GM12878 (cell line): ENCODE measurements at regions not wholly inside any gene's neighbourhood (a gene's known extent, or its start where the extent isn't known, plus 50 kb on each side); places are given as distances from the start of the nearest gene placed in this dataset.

Experiments used
- ATAC-seq: fragments of 200-7000 bp; cut with Tn5 transposase; 3 replicates; pipeline ENCODE4 v1.9.1; 2020; ENCODE audit warnings: mild to moderate bottlenecking, moderate library complexity
- BruUV-seq: library from RNA; stranded (reverse); fragments of 400-500 nt; replicated peaks from 2 replicates; lab custom pipeline; 2021; lab: Mats Ljungman, UMichigan
- CTCF ChIA-PET: fragments of 300-600 bp; sonication (Branson Sonifier 250); formaldehyde crosslinking; extraction: SDS; loops from one replicate; lab custom pipeline; 2021; ENCODE audit warnings: inconsistent platforms; lab: Yijun Ruan, JAX
- POLR2A ChIA-PET: fragments of 350-600 bp; formaldehyde crosslinking; extraction: SDS; loops from one replicate; lab custom pipeline; 2021; ENCODE audit warnings: inconsistent platforms; lab: Charles Lee
- RAD21 ChIA-PET: fragments of 300-600 bp; sonication (Branson Sonifier 250); formaldehyde crosslinking; loops from one replicate; lab custom pipeline; 2023; ENCODE audit warnings: antibody characterized with exemption; ENCODE audit not compliant: unreplicated experiment; lab: Charles Lee
- SMC1A ChIA-PET: fragments of 300-600 bp; sonication (Branson Sonifier 250); formaldehyde crosslinking; loops from one replicate; lab custom pipeline; 2023; ENCODE audit not compliant: unreplicated experiment, uncharacterized antibody; lab: Charles Lee
- DNase-seq: peaks from one replicate; pipeline ENCODE4 v3.0.0-alpha.2; 2011; ENCODE audit warnings: low read depth, low spot score
- FAIRE-seq: peaks from 3 replicates; lab custom pipeline; 2011; peaks lifted over from hg19 to GRCh38; lab: Jason Lieb, UNC
- H2AFZ ChIP-seq: 2 replicates; pipeline ENCODE4 v1.6.0; 2011; ENCODE audit warnings: low read depth, low read length, control low read depth; ENCODE audit not compliant: control insufficient read depth
- H3K27ac ChIP-seq: 2 replicates; pipeline ENCODE4 v1.5.1; 2011; ENCODE audit warnings: control low read depth; ENCODE audit not compliant: control insufficient read depth, insufficient read depth
- H3K27me3 ChIP-seq, 2 experiments: replicated peaks in 1 of 2; 2 replicates each; pipeline versions ENCODE4 v1.6.0 to v1.6.1; 2011; ENCODE audit warnings: low read length in 1 of 2; ENCODE audit not compliant: control insufficient read depth in 2 of 2, insufficient read depth in 2 of 2
- H3K36me3 ChIP-seq, 2 experiments: 2 replicates each; pipeline ENCODE4 v1.5.1; 2011; ENCODE audit warnings: low read length in 1 of 2; ENCODE audit not compliant: control insufficient read depth in 2 of 2, insufficient read depth in 2 of 2
- H3K4me1 ChIP-seq: 2 replicates; pipeline ENCODE4 v1.6.1; 2011; ENCODE audit warnings: mild to moderate bottlenecking, low read length, moderate library complexity, mixed read lengths; ENCODE audit not compliant: control insufficient read depth, insufficient read depth
- H3K4me2 ChIP-seq: 2 replicates; pipeline ENCODE4 v1.6.0; 2011; ENCODE audit warnings: control low read depth; ENCODE audit not compliant: control insufficient read depth, insufficient read depth
- H3K4me3 ChIP-seq: fragments of 200-600 bp; sonication (generic); 2 replicates; pipeline ENCODE4 v1.5.1; 2016
- H3K79me2 ChIP-seq: 2 replicates; pipeline ENCODE4 v1.6.0; 2011; ENCODE audit warnings: low read length; ENCODE audit not compliant: control insufficient read depth, insufficient read depth
- H3K9ac ChIP-seq: 2 replicates; pipeline ENCODE4 v1.8.0; 2011; ENCODE audit warnings: low read length, control low read depth, mixed read lengths; ENCODE audit not compliant: control insufficient read depth, insufficient read depth
- H3K9me3 ChIP-seq: replicated peaks from 3 replicates; pipeline ENCODE4 v1.5.1; 2011; ENCODE audit warnings: mild to moderate bottlenecking, low read length; ENCODE audit not compliant: control insufficient read depth, insufficient read depth
- H4K20me1 ChIP-seq: 2 replicates; pipeline ENCODE4 v1.6.0; 2011; ENCODE audit not compliant: control insufficient read depth, insufficient read depth
- BRCA1 ChIP-seq: IDR thresholded peaks from 2 replicates; pipeline ENCODE4 v1.6.1; 2011; ENCODE audit warnings: low read depth, low read length, improper control_type of control experiment
- CBX3 ChIP-seq: fragments of 200-600 bp; sonication (generic); IDR thresholded peaks from 2 replicates; pipeline ENCODE4 v1.6.1; 2016; ENCODE audit warnings: low read depth, borderline replicate concordance
- ETV6 ChIP-seq, 2 experiments: fragments of 450-650 bp in 1 of 2; IDR thresholded peaks in 1 of 2; conservative IDR thresholded peaks in 1 of 2; 2 replicates each; pipeline ENCODE4 v1.6.1; 2014; ENCODE audit warnings: antibody characterized with exemption in 1 of 2, borderline replicate concordance in 1 of 2, low read depth in 1 of 2, mild to moderate bottlenecking in 1 of 2, moderate library complexity in 1 of 2
- IKZF1 ChIP-seq: fragments of 450-650 bp; conservative IDR thresholded peaks from 2 replicates; pipeline ENCODE4 v1.6.1; 2017; ENCODE audit warnings: antibody characterized with exemption, mild to moderate bottlenecking
- LARP7 ChIP-seq: fragments of 450-650 bp; IDR thresholded peaks from 2 replicates; pipeline ENCODE4 v1.6.1; 2017; ENCODE audit warnings: mild to moderate bottlenecking
- MEF2B ChIP-seq: fragments of 450-650 bp; IDR thresholded peaks from 2 replicates; pipeline ENCODE4 v1.6.1; 2018; ENCODE audit warnings: mild to moderate bottlenecking, moderate library complexity; ENCODE audit not compliant: partially characterized antibody, poor library complexity, severe bottlenecking
- MTA2 ChIP-seq: fragments of 450-650 bp; IDR thresholded peaks from 2 replicates; pipeline ENCODE4 v1.6.1; 2016; ENCODE audit warnings: low read depth, mild to moderate bottlenecking, moderate library complexity
- MYB ChIP-seq: fragments of 150-350 bp; IDR thresholded peaks from 2 replicates; pipeline ENCODE4 v1.6.1; 2014; ENCODE audit warnings: mild to moderate bottlenecking, low read depth, low read length, borderline replicate concordance
- NFIC ChIP-seq: IDR thresholded peaks from 2 replicates; pipeline ENCODE4 v1.6.1; 2012; ENCODE audit warnings: low read depth, mild to moderate bottlenecking, inconsistent platforms, low read length, moderate library complexity
- NR2C1 ChIP-seq: fragments of 450-650 bp; IDR thresholded peaks from 2 replicates; pipeline ENCODE4 v1.6.1; 2017; ENCODE audit warnings: antibody characterized with exemption, mild to moderate bottlenecking, moderate library complexity
- NR2C2 ChIP-seq: IDR thresholded peaks from 2 replicates; pipeline ENCODE4 v1.6.1; 2011; ENCODE audit warnings: borderline replicate concordance, low read depth; ENCODE audit not compliant: control insufficient read depth, insufficient read length
- PML ChIP-seq: IDR thresholded peaks from 2 replicates; pipeline ENCODE4 v1.6.1; 2012; ENCODE audit warnings: low read length, inconsistent platforms
- RAD21 ChIP-seq: IDR thresholded peaks from 2 replicates; pipeline ENCODE4 v1.6.1; 2011; ENCODE audit warnings: mild to moderate bottlenecking, low read depth, low read length, moderate library complexity; ENCODE audit not compliant: insufficient read depth
- SPI1 ChIP-seq: IDR thresholded peaks from 2 replicates; pipeline ENCODE4 v1.6.1; 2011; ENCODE audit warnings: low read depth, mild to moderate bottlenecking, low read length, moderate library complexity, borderline replicate concordance; ENCODE audit not compliant: insufficient read depth
- ZNF207 ChIP-seq: fragments of 450-650 bp; IDR thresholded peaks from 2 replicates; pipeline ENCODE4 v1.6.1; 2014; ENCODE audit warnings: antibody characterized with exemption, mild to moderate bottlenecking, borderline replicate concordance
- WGBS: methylation state at CpG from one replicate; pipeline ENCODE4 v1.1.6; 2016; ENCODE audit warnings: low lambda C conversion rate; ENCODE audit not compliant: insufficient replicate concordance, insufficient coverage; ENCODE audit errors: missing lambda C conversion rate; 5-methylcytosine and 5-hydroxymethylcytosine counted together
- in situ Hi-C: fragments of 300-500 bp; cut with MboI; formaldehyde crosslinking; loops from 9 replicates; pipeline ENCODE4 v1.14.3; 2018; ENCODE audit warnings: mixed read lengths
- intact Hi-C: fragments of 100-400 bp; cut with micrococcal nuclease; formaldehyde crosslinking; loops from one replicate; pipeline ENCODE4 v1.14.2; 2022; ENCODE audit not compliant: unreplicated experiment

DNA sequence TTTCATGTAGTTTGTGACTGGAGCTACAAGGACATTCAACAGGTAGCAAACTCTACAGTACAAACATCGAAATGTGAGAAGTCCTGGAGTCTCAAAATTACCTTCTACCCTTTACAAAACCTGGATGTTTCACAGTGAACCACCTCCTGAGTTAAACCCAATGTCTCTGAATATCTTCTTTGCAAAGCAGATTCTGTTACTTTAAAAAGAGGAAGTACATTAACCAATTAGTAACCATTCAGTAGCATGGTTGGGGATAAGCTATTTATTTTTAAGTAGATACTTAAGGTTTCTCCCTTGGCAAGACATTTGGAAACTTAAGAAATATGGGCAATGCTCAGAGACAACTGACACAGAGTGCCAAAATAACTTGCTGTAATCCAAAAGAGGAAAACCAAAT, 371.9 kb upstream of the NWD2 start:
- WGBS: 8% methylated on average over 1 of the region's 1 CpG
- H4K20me1 ChIP-seq: no peaks in the 10 kb centered on the region
- no peak overlapping the region for H3K9ac ChIP-seq
- no peak overlapping the region for H3K4me3 ChIP-seq
- CTCF ChIA-PET: interaction anchor here (0.6 kb wide), 1 partner anchor 517 kb away, joined by 3 read pairs; no protein-coding TSS in a partner anchor
- no TSS peak for BruUV-seq
- no peak overlapping the region for H3K4me2 ChIP-seq
- SMC1A ChIA-PET: interaction anchor here (0.8 to 1.3 kb wide), 2 partner anchors 252 to 458 kb away, joined by 4 read pairs; no protein-coding TSS in a partner anchor
- intact Hi-C loops: no loop called here
- POLR2A ChIA-PET: no interaction called here
- TF ChIP-seq MTA2 (0 out of 2 replicates have a peak, but pooled peaks have one; percentile 27), ETV6 (conservative IDR thresholded peaks at IDR 0.05 in 1 of 2, IDR thresholded peaks at IDR 0.05 in 1 of 2; ENCODE audit: borderline replicate concordance in 1 of 2, low read depth in 1 of 2) (no peak), LARP7 (no peak), SPI1 (peak; percentile 54), MEF2B (no peak), ZNF207 (no peak)
- TF ChIP-seq, all 136 proteins: peak for 2
- Histone ChIP-seq H3K9me3 (no peaks in the 10 kb centered on the region), H2AFZ (no peak overlapping the region), H3K27me3 (no peaks in the 10 kb centered on the region), H3K4me1 (no peaks in the 10 kb centered on the region), H3K27ac (no peak overlapping the region), H3K79me2 (no peaks in the 10 kb centered on the region), H3K36me3 (no peaks in the 10 kb centered on the region)
- FAIRE-seq (no peak), ATAC-seq (peak; percentile 78), DNase-seq (no peak)
- RAD21 ChIA-PET: no interaction called here
- in situ Hi-C loops: no loop called here

DNA sequence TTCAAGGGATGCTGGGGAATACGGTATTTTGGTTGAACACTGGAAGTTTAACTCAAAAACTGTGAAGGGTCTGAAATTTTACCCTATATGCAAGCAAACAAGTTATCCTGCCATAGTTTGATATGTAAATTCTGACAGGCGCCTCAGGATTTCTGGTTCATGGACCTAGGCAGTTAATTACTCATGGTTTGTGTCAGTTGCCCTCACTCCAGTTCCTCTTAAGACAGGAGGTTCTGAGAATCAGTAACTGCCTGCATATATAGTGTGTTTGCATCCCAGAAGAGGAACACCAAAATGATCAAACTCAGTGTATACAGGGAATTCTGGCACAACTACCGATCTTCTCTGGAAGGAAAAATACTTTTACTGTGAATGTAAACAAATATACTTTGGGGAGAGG, 360.4 kb upstream of the NWD2 start:
- Histone ChIP-seq H2AFZ (no peak overlapping the region), H3K4me3 (no peak overlapping the region), H3K27me3 (no peaks in the 10 kb centered on the region), H3K4me2 (no peak overlapping the region), H3K36me3 (no peaks in the 10 kb centered on the region), H3K27ac (no peak overlapping the region), H3K9ac (no peak overlapping the region), H3K79me2 (no peaks in the 10 kb centered on the region), H3K9me3 (no peaks in the 10 kb centered on the region), H3K4me1 (no peaks in the 10 kb centered on the region), H4K20me1 (no peaks in the 10 kb centered on the region)
- ATAC-seq (no peak), DNase-seq (no peak), FAIRE-seq (no peak)
- intact Hi-C loops: no loop called here
- SMC1A ChIA-PET: interaction anchor here (1.0 kb wide), 1 partner anchor 31 kb away, joined by 3 read pairs; no protein-coding TSS in a partner anchor
- CTCF ChIA-PET: interaction anchor here (0.6 kb wide), 1 partner anchor 49 kb away, joined by 3 read pairs; no protein-coding TSS in a partner anchor
- POLR2A ChIA-PET: no interaction called here
- in situ Hi-C loops: no loop called here
- no TSS peak for BruUV-seq
- WGBS: 0% methylated on average over 3 of the region's 3 CpGs
- RAD21 ChIA-PET: no interaction called here
- TF ChIP-seq RAD21 (no peak), IKZF1 (no peak), MTA2 (no peak), BRCA1 (no peak), MYB (no peak), NR2C2 (no peak), PML (no peak), CBX3 (no peak), NR2C1 (no peak), NFIC (no peak)
